Neural progenitor cell (in vitro differentiated cells): ENCODE measurements at regions not wholly inside any gene's neighbourhood (a gene's known extent, or its start where the extent isn't known, plus 50 kb on each side); places are given as distances from the start of the nearest gene placed in this dataset.

Experiments used
- DNase-seq: peaks from one replicate; pipeline ENCODE4 v3.0.0-alpha.2; 2016; ENCODE audit warnings: low spot score
- H2AFZ ChIP-seq: fragments of 200-600 bp; sonication (generic); replicated peaks from 2 replicates; pipeline ENCODE4 v1.6.1; 2016; ENCODE audit warnings: antibody characterized with exemption
- H3F3A ChIP-seq: fragments of 200-600 bp; sonication (generic); 2 replicates; pipeline ENCODE4 v1.6.1; 2016; ENCODE audit warnings: antibody characterized with exemption, low read depth
- H3K27ac ChIP-seq: fragments of 200-600 bp; sonication (generic); 2 replicates; pipeline ENCODE4 v1.5.1; 2016; ENCODE audit warnings: mild to moderate bottlenecking
- H3K27me3 ChIP-seq: fragments of 200-600 bp; sonication (generic); 2 replicates; pipeline ENCODE4 v1.6.1; 2016; ENCODE audit warnings: mild to moderate bottlenecking, moderate library complexity
- H3K36me3 ChIP-seq: fragments of 200-600 bp; sonication (generic); 2 replicates; pipeline ENCODE4 v1.5.1; 2016
- H3K4me1 ChIP-seq: fragments of 200-600 bp; sonication (generic); 2 replicates; pipeline ENCODE4 v1.6.1; 2016; ENCODE audit warnings: mixed run types
- H3K4me2 ChIP-seq: fragments of 200-600 bp; sonication (generic); 2 replicates; pipeline ENCODE4 v1.6.1; 2016
- H3K4me3 ChIP-seq: fragments of 200-600 bp; sonication (generic); 2 replicates; pipeline ENCODE4 v1.5.1; 2016
- H3K79me2 ChIP-seq: fragments of 200-600 bp; sonication (generic); 2 replicates; pipeline ENCODE4 v1.6.1; 2016; ENCODE audit warnings: low read depth
- H3K9ac ChIP-seq: fragments of 200-600 bp; sonication (generic); 2 replicates; pipeline ENCODE4 v1.6.1; 2016
- H3K9me3 ChIP-seq: fragments of 200-600 bp; sonication (generic); 2 replicates; pipeline ENCODE4 v1.5.1; 2016; ENCODE audit warnings: low read depth
- H4K20me1 ChIP-seq: fragments of 200-600 bp; sonication (generic); 2 replicates; pipeline ENCODE4 v1.6.1; 2016; ENCODE audit warnings: low read depth
- H3K27ac Mint-ChIP-seq: 3 replicates; pipeline ENCODE4 v1.8.0; 2021; ENCODE audit warnings: mixed read lengths
- H3K27me3 Mint-ChIP-seq: 2 replicates; pipeline ENCODE4 v1.8.0; 2022; ENCODE audit warnings: low read depth, mild to moderate bottlenecking, inconsistent platforms, moderate library complexity, mixed read lengths; ENCODE audit not compliant: insufficient read depth
- H3K36me3 Mint-ChIP-seq: 3 replicates; pipeline ENCODE4 v1.8.0; 2021; ENCODE audit warnings: mixed read lengths
- H3K4me1 Mint-ChIP-seq: 3 replicates; pipeline ENCODE4 v1.8.0; 2021; ENCODE audit warnings: mixed read lengths
- H3K4me3 Mint-ChIP-seq: 3 replicates; pipeline ENCODE4 v1.8.0; 2021; ENCODE audit warnings: mild to moderate bottlenecking, moderate library complexity, mixed read lengths
- H3K9me3 Mint-ChIP-seq: 3 replicates; pipeline ENCODE4 v1.8.0; 2020; ENCODE audit warnings: mixed read lengths
- EZH2 ChIP-seq: fragments of 200-600 bp; sonication (generic); IDR thresholded peaks from 2 replicates; pipeline ENCODE4 v1.6.1; 2017; ENCODE audit warnings: antibody characterized with exemption, mild to moderate bottlenecking, moderate library complexity
- EZH2phosphoT487 ChIP-seq: fragments of 200-600 bp; sonication (generic); IDR thresholded peaks from 2 replicates; pipeline ENCODE4 v1.6.1; 2017; ENCODE audit warnings: antibody characterized with exemption
- TF ChIP-seq, protein P1 (sequence below): fragments of 200-600 bp; sonication (generic); IDR thresholded peaks from 2 replicates; pipeline ENCODE4 v1.5.1; 2017; ENCODE audit warnings: antibody characterized with exemption, mild to moderate bottlenecking

DNA sequence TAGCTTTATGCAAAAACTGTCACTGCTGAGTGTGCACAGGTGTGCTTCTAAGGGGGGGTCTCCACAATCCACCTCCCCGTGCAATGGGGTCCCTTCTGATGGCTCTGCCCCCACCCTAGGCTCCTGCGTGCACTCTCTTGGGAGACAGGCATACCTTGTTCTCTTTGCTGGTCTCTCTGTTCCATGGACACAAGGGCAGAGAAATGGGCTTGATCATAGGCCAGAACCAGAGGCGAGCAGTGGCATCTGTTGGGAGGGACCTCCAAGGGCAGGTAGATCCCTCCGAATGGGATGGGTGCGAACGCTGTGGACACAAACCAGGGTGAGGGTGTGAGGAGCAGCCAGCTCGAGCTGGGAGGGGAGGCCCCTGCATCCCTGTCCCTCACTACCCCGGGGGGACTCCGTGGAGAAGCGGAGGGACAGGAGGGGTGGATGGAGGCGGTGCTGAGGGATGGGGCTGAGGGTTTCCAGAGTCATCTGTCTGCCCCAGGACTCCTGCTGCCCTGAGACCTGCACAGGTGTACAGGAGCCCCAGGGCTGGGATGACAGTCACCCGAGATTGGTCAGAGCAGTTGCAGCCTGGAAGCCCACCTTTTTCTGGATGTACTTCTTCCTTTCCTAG lies 175.0 kb downstream of the KLF13 start:
- Histone ChIP-seq H3K9ac (no peak overlapping the region), H3K9me3 (no peaks in the 10 kb centered on the region), H3K36me3 (no peaks in the 10 kb centered on the region), H3F3A (no peaks in the 10 kb centered on the region), H3K27me3 (no peaks in the 10 kb centered on the region), H3K4me3 (no peak overlapping the region), H3K27ac (no peak overlapping the region), H2AFZ (no peak overlapping the region), H3K4me1 (no peaks in the 10 kb centered on the region), H4K20me1 (no peaks in the 10 kb centered on the region), H3K79me2 (no peaks in the 10 kb centered on the region), H3K4me2 (no peak overlapping the region)
- Mint-ChIP-seq H3K36me3 (no peaks in the 10 kb centered on the region), H3K27me3 (no peaks in the 10 kb centered on the region), H3K27ac (no peak overlapping the region), H3K4me3 (no peak overlapping the region), H3K9me3 (no peaks in the 10 kb centered on the region), H3K4me1 (no peaks in the 10 kb centered on the region)
- DNase-seq, result no peak
- TF ChIP-seq, protein P1, sequence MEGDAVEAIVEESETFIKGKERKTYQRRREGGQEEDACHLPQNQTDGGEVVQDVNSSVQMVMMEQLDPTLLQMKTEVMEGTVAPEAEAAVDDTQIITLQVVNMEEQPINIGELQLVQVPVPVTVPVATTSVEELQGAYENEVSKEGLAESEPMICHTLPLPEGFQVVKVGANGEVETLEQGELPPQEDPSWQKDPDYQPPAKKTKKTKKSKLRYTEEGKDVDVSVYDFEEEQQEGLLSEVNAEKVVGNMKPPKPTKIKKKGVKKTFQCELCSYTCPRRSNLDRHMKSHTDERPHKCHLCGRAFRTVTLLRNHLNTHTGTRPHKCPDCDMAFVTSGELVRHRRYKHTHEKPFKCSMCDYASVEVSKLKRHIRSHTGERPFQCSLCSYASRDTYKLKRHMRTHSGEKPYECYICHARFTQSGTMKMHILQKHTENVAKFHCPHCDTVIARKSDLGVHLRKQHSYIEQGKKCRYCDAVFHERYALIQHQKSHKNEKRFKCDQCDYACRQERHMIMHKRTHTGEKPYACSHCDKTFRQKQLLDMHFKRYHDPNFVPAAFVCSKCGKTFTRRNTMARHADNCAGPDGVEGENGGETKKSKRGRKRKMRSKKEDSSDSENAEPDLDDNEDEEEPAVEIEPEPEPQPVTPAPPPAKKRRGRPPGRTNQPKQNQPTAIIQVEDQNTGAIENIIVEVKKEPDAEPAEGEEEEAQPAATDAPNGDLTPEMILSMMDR, result no peak
- TF ChIP-seq EZH2, result no peak
- TF ChIP-seq EZH2phosphoT487, result no peak

DNA sequence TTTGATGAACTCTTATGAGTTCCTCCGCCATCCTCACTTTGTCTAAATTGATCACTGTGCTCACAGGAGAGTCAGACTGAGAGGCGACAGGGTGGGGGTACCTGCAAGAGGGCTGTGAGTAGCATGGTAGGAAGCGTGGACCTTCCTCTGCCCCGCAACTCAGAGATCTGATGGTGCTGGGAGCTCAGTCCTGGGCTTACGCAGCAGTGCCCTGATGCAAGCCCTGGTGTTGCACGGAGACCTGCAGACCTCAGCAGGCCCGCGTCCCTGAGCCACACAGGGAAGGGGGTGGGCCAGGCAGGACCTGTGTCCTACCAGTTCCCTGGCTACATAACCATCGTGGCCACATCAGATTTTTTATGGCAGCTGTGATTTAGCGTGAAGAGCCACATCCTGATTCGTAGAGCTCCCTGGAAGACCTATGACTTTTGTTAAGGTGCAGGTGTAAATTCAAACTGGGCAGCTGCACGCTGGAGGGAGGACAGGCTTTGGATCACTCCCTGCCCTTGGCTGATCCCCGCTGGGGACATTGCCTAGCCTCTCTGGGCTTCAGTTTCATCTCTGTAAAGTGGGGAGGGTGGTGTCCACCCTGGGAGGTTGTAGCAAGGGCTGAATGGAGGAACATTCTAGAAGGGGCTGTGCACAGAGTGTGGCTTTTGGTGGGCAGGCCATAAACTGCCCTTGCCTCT lies 176.1 kb downstream of the KLF13 start:
- H3K36me3 ChIP-seq, result no peaks in the 10 kb centered on the region
- no peaks in the 10 kb centered on the region for H3K27me3 ChIP-seq
- no peaks in the 10 kb centered on the region for H3K9me3 ChIP-seq
- no peak for DNase-seq
- Mint-ChIP-seq H3K36me3 (no peaks in the 10 kb centered on the region), H3K9me3 (no peaks in the 10 kb centered on the region), H3K27ac (no peak overlapping the region), H3K4me3 (no peak overlapping the region), H3K4me1 (no peaks in the 10 kb centered on the region), H3K27me3 (no peaks in the 10 kb centered on the region)
- no peak overlapping the region for H3K4me3 ChIP-seq
- H4K20me1 ChIP-seq, result no peaks in the 10 kb centered on the region
- H3K9ac ChIP-seq, result no peak overlapping the region
- no peaks in the 10 kb centered on the region for H3K79me2 ChIP-seq
- TF ChIP-seq EZH2phosphoT487, result no peak
- TF ChIP-seq EZH2, result no peak
- TF ChIP-seq, protein P1, result no peak
- H3K4me1 ChIP-seq, result no peaks in the 10 kb centered on the region
- H3K4me2 ChIP-seq, result no peak overlapping the region
- H2AFZ ChIP-seq, result no peak overlapping the region
- H3K27ac ChIP-seq, result no peak overlapping the region
- H3F3A ChIP-seq, result no peaks in the 10 kb centered on the region

DNA sequence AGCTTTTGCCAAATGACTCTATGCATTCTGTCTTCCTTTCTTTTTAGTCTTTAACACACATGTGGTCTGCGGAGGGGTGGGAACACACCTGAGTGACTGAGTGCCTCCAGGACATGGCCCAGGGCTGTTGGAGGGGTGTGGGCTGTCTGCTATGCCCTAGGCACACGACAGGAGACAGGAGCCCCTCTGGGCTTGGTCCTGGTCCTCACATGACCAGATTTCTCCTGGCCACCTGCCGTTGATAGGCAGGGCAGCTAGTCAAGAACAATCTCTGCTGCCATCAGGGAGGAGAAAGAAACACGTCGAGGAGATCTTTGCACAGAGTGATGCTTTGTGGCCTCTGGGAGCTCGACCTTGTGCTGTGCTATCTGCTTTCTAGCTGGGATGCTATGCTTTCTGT lies 176.6 kb downstream of the KLF13 start:
- H3K27ac Mint-ChIP-seq, result no peak overlapping the region
- H3K9ac ChIP-seq, result no peak overlapping the region

More for the DNA sequence above, 176.6 kb downstream of the KLF13 start:
- Mint-ChIP-seq H3K4me1 (no peaks in the 10 kb centered on the region), H3K4me3 (no peak overlapping the region), H3K9me3 (no peaks in the 10 kb centered on the region), H3K36me3 (no peaks in the 10 kb centered on the region), H3K27me3 (no peaks in the 10 kb centered on the region)
- Histone ChIP-seq H3K36me3 (no peaks in the 10 kb centered on the region), H2AFZ (no peak overlapping the region), H3K79me2 (no peaks in the 10 kb centered on the region), H3K9me3 (no peaks in the 10 kb centered on the region), H3K4me3 (no peak overlapping the region), H3F3A (no peaks in the 10 kb centered on the region), H3K27ac (no peak overlapping the region), H3K27me3 (no peaks in the 10 kb centered on the region), H3K4me1 (no peaks in the 10 kb centered on the region), H4K20me1 (no peaks in the 10 kb centered on the region), H3K4me2 (no peak overlapping the region)
- TF ChIP-seq EZH2 (no peak), EZH2phosphoT487 (no peak)
- TF ChIP-seq, protein P1, result no peak
- DNase-seq, result no peak
